ENCODE measurements at regions not wholly inside any gene's neighbourhood (a gene's known extent, or its start where the extent isn't known, plus 50 kb on each side); places are given as distances from the start of the nearest gene placed in this dataset.

- TF ChIP-seq CTCF (IDR thresholded peaks at IDR 0.05) (no peak), POLR2A (IDR thresholded peaks at IDR 0.05) (no peak)
Observed at GRCh38 chr21:27885296-27885711, 918.4 kb upstream of the ADAMTS5 start.
